ENCODE measurements at regions not wholly inside any gene's neighbourhood (a gene's known extent, or its start where the extent isn't known, plus 50 kb on each side); places are given as distances from the start of the nearest gene placed in this dataset.
"Not testable (repeated sequence)": the region's sequence is repeated elsewhere in the genome, so short reads cannot be mapped to it uniquely, and the experiment has no call there.

GRCh38 chr10:121132273-121132672, 281.1 kb downstream of the WDR11 start:
- DNase-seq (ENCODE audit: low read depth in 2 of 2), result no peak

GRCh38 chr10:121133901-121134300, 282.7 kb downstream of the WDR11 start:
- no peak for DNase-seq (ENCODE audit: low read depth in 2 of 2)

- DNase-seq (ENCODE audit: low read depth in 2 of 2), result no peak
Observed at GRCh38 chr10:121134711-121135110, 283.5 kb downstream of the WDR11 start.

- DNase-seq (ENCODE audit: low read depth in 2 of 2), result no peak
Observed at GRCh38 chr10:121135512-121135911, 284.4 kb downstream of the WDR11 start.

DNA sequence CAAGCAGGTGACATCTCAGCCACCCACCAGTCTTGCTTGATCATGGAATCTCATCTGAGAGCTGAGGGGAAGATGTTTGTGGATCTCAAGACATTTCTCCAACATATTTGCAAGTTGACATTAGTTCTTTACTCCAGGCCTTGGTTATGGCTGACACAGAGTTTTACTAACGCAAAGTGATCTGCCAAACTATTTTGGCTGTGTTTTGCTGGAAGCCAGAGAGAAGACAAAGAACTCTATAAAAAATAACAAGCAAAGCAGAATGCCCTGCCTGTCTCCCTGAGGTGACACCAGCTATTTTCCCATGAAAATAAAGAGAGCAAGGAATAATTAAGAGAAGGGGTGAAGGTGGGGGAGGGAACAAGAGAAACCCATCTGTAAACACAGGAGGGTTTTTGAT, 286.4 kb downstream of the WDR11 start:
- DNase-seq (ENCODE audit: low read depth in 2 of 2), result no peak

DNA sequence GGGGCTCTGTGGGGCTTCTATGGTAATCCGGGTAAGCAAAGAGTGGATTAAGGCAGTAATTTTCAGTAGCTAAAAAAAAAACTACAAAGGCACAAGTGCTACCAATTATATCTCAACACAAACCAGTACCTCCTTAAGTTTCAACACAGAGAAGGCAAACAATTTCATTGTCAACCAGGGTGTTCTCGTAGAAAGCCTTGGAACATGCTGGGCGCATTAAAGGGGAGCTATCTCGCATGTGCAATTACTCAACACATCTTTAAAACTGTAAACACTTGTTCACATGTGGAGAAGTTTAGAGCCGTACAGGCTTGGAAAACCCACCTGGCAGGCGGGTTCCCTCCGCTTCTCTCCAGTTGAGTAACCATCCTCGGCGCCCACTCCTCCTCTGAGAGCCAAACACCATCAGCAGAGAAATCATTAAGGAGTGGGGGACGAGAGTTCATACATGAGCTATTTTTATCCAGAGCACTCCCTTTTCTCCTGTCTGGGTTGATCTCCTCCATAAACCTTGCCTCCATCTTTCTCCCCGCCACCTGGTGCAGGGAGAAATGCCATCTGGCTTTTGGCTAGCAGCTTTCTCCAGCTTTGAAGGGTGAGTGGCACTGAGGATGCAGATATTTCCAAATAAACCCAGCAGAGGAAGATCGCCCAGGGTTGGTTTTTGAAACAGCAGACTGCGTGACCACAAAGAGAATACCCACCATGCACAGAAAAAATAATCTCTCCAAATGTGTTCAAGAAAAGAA, 287.1 kb downstream of the WDR11 start:
- no peak for DNase-seq (ENCODE audit: low read depth in 2 of 2)

GRCh38 chr10:121138918-121139317, 287.8 kb downstream of the WDR11 start:
- no peak for DNase-seq (ENCODE audit: low read depth in 2 of 2)

DNA sequence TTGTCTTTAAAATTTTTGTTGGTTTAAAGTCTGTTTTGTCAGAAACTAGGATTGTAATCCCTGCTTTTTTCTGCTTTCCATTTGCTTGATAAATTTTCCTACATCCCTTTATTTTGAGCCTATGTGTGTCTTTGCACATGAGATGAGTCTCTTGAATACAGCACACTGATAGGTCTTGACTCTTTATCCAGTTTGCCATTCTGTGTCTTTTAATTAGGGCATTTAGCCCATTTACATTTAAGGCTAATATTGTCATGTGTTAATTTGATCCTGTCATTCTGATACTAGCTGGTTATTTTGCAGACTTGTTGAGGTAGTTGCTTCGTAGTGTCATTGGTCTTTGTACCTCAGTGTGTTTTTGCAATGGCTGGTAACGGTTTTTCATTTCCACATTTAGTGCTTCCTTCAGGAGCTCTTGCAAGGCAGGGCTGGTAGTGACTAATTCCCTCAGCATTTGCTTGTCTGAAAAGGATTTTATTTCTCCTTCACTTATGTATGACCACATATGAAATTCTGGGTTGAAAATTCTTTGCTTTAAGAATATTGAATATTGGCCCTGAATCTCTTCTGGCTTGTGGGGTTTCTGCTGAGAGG, 294.7 kb downstream of the WDR11 start:
- not testable (repeated sequence) for DNase-seq (ENCODE audit: low read depth in 2 of 2)

DNA sequence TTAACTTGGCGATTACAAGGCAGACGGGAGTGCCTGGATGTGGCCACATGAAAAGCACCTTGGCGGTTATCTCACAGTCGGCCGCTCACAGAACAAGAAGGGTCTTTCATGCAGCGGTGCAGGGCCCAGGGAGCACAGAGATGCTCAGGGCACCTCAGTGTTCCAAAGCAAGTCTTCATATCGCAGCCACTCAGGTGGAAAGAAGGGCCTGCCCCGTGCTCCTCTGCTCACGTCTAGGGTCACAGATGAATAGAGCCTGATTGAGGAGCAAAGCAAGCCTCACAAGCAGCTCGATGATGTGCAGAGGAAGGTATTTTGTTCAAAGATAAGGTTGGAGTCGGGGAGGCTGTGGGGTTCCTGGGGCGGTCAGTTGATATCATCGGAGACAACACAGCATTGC, 297.8 kb downstream of the WDR11 start:
- DNase-seq (ENCODE audit: low read depth in 2 of 2), result no peak

DNA sequence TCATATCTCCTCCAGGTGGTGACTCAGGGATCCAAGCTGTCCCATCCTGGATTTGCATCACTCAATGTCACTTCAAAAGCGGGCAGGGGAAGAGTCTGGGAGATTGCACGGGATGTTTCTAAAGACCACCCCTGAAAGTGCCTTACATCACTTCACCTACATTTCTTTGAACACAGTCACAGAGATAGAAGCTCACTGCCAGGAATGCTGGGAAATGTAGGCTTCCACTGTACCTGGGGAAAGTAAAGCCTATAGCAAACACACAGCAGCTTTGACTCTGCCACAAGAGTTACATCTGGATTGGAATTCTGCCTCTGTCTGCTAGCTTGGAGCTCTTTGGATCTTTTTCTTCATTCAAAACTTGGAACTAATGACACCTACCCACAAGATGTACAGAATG, 300.9 kb downstream of the WDR11 start:
- DNase-seq (ENCODE audit: low read depth in 2 of 2), result no peak

DNA sequence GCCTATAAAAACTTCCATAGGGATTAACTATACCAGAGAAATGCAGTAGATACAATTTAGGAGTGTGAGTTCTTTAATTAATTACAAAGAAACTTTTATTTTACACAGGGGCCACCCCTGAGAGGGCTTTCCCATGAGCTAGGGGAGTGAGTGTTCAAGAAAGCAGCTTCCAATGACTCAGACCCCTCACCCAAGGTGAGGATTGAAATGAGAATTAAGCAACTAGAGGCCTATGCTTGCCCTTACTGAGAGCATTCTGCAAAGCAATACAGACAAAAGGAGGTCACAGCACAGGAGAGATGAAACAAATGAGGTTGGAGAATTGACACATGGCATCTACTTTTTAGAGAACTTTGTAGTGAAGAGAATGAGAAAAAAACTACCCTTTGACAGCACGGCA, 301.8 kb downstream of the WDR11 start:
- no peak for DNase-seq (ENCODE audit: low read depth in 2 of 2)

- DNase-seq (ENCODE audit: low read depth in 2 of 2), result no peak
Observed at GRCh38 chr10:121154310-121154709, 303.1 kb downstream of the WDR11 start.

DNA sequence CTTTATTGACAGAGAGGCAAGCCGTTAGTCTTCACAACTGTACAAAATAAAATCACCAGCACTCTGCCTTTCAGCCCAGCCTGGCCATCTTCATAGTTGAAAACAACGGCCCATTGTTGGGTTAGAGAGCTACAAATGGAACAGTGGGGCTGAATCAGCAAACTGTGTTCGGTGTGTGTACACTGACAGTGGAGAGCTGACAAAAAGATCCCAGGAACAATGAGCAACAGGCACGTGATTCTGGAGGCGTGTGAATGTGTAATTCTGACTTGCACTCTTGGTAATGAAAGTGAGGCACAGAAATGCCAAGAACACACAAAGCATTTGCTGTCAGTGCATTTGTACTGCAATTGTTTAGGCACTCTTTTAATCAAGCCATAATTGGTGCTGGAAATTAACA, 303.7 kb downstream of the WDR11 start:
- DNase-seq (ENCODE audit: low read depth in 2 of 2), result no peak

GRCh38 chr10:121155742-121156474, 304.7 kb downstream of the WDR11 start:
- no peak for DNase-seq (ENCODE audit: low read depth in 2 of 2)

DNA sequence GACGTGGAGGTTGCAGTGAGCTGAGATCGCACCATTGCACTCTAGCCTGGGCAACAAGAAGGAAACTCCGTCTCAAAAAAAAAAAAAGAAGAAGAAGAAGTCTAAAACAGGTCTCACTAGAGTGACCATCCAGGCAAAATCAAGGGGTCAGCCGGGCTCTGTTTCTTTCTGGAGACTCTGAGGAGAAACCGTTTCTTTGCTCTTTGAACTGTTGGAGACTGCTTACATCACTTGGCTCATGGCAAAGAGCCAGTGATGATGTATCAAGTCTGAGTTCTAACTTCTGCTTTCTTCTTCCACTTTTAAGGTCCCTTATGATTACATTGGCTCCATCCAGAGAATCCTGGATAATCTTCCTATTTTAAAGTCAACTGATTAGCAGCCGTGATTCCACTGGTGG, 306.8 kb downstream of the WDR11 start:
- no peak for DNase-seq (ENCODE audit: low read depth in 2 of 2)

- DNase-seq (ENCODE audit: low read depth in 2 of 2), result no peak
Observed at GRCh38 chr10:121158988-121159579, 307.9 kb downstream of the WDR11 start.

- DNase-seq (ENCODE audit: low read depth in 2 of 2), result no peak
Observed at GRCh38 chr10:121159670-121160069, 308.5 kb downstream of the WDR11 start.

GRCh38 chr10:121165276-121165675, 314.1 kb downstream of the WDR11 start:
- peak in 1 of 2 experiments; percentile 3 for DNase-seq (ENCODE audit: low read depth in 2 of 2)

GRCh38 chr10:121167534-121168243, 316.5 kb downstream of the WDR11 start:
- DNase-seq (ENCODE audit: low read depth in 2 of 2), result no peak

- DNase-seq (ENCODE audit: low read depth in 2 of 2), result no peak
Observed at GRCh38 chr10:121168545-121169216, 317.5 kb downstream of the WDR11 start.

DNA sequence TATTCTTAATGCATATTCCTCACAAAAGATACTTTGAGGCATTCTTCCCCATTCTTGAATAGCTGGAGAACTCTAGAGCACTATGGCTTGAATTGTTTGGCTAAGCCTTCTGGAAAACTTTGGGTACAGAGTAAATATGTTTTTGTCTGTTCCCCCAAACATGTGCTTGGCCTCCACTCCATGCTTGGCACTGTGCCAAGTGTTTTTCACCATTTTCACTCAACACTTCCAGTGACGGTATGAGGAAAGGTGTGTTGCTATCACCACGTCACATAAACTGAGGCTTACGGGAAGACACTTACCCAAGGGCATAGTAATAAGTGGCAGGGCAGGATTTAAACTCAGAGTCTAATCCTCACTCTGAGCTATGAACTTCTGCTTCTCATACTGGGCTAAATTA, 318.2 kb downstream of the WDR11 start:
- no peak for DNase-seq (ENCODE audit: low read depth in 2 of 2)
